HepG2 (cell line): ENCODE measurements at regions not wholly inside any gene's neighbourhood (a gene's known extent, or its start where the extent isn't known, plus 50 kb on each side); places are given as distances from the start of the nearest gene placed in this dataset.
"Not testable (repeated sequence)": the region's sequence is repeated elsewhere in the genome, so short reads cannot be mapped to it uniquely, and the experiment has no call there.

Experiments
- ATAC-seq: fragments of 200-7000 bp; cut with Tn5 transposase; 3 replicates; pipeline ENCODE4 v1.9.1; 2020; ENCODE audit warnings: mild to moderate bottlenecking, moderate library complexity
- BruUV-seq: library from RNA; stranded (reverse); fragments of 400-500 nt; replicated peaks from 2 replicates; lab custom pipeline; 2021; lab: Mats Ljungman, UMichigan
- CTCF ChIA-PET: fragments of 300-600 bp; formaldehyde crosslinking; extraction: SDS; loops from one replicate; lab custom pipeline; 2021; ENCODE audit warnings: low total read pairs, inconsistent platforms, low intra/inter-chr PET ratio; lab: Yijun Ruan, JAX
- POLR2A ChIA-PET: fragments of 350-600 bp; sonication (Branson Sonifier 250); formaldehyde crosslinking; loops from one replicate; lab custom pipeline; 2020; ENCODE audit warnings: antibody characterized with exemption, inconsistent platforms; lab: Yijun Ruan, JAX
- DNase-seq: peaks from one replicate; pipeline ENCODE4 v3.0.0-alpha.2; 2015; ENCODE audit warnings: low spot score
- FAIRE-seq: peaks from 3 replicates; lab custom pipeline; 2011; peaks lifted over from hg19 to GRCh38; lab: Jason Lieb, UNC
- H2AFZ ChIP-seq: one replicate; pipeline ENCODE4 v1.6.1; 2011; ENCODE audit warnings: low read length, inconsistent platforms
- H3K27ac ChIP-seq: fragments of 300-600 bp; 3 replicates; pipeline ENCODE4 v1.8.0; 2011; ENCODE audit warnings: mixed run types, mild to moderate bottlenecking, mixed read lengths, low read length, inconsistent platforms; ENCODE audit not compliant: insufficient read depth; ENCODE audit errors: extremely low read length
- H3K27me3 ChIP-seq, 2 experiments: fragments of 200-600 bp in 1 of 2; 2 replicates in 1 of 2; 3 replicates in 1 of 2; pipeline versions ENCODE4 v1.6.0 to v1.8.0; 2011; ENCODE audit warnings: low read length in 2 of 2, mild to moderate bottlenecking in 2 of 2, moderate library complexity in 2 of 2, inconsistent platforms in 1 of 2; ENCODE audit not compliant: insufficient read depth in 2 of 2, control insufficient read depth in 1 of 2
- H3K36me3 ChIP-seq, 2 experiments: fragments of 200-600 bp in 1 of 2; replicated peaks in 1 of 2; 2 replicates in 1 of 2; 3 replicates in 1 of 2; pipeline versions ENCODE4 v1.5.1 to v1.8.0; 2011; ENCODE audit warnings: low read length in 2 of 2, inconsistent platforms in 1 of 2; ENCODE audit not compliant: insufficient read depth in 2 of 2, control insufficient read depth in 1 of 2
- H3K4me1 ChIP-seq: 2 replicates; pipeline ENCODE4 v1.5.1; 2012; ENCODE audit warnings: low read length, inconsistent platforms; ENCODE audit not compliant: insufficient read depth
- H3K4me2 ChIP-seq: 2 replicates; pipeline ENCODE4 v1.6.0; 2011; ENCODE audit warnings: low read depth, low read length, inconsistent platforms
- H3K4me3 ChIP-seq, 3 experiments: fragments of 200-600 bp in 1 of 3; sonication (generic), shearing (Covaris generic) in 1 of 3; replicated peaks in 1 of 3; 2 replicates each; pipeline ENCODE4 v1.5.1; 2011 to 2016; ENCODE audit warnings: low read length in 3 of 3, inconsistent platforms in 2 of 3, low read depth in 2 of 3, mild to moderate bottlenecking in 2 of 3, control low read depth in 1 of 3, mixed read lengths in 1 of 3; ENCODE audit not compliant: insufficient read depth in 1 of 3
- H3K79me2 ChIP-seq: one replicate; pipeline ENCODE4 v1.6.1; 2011; ENCODE audit warnings: low read length, inconsistent platforms; ENCODE audit not compliant: insufficient read depth
- H3K9ac ChIP-seq: 2 replicates; pipeline ENCODE4 v1.6.0; 2011; ENCODE audit warnings: mild to moderate bottlenecking, low read depth, low read length, inconsistent platforms; ENCODE audit not compliant: insufficient read depth
- H3K9me3 ChIP-seq: 2 replicates; pipeline ENCODE4 v1.5.1; 2012; ENCODE audit warnings: mild to moderate bottlenecking, low read length
- H4K20me1 ChIP-seq: 2 replicates; pipeline ENCODE4 v1.6.0; 2011; ENCODE audit warnings: inconsistent platforms, mild to moderate bottlenecking, low read length, moderate library complexity; ENCODE audit not compliant: insufficient read depth
- ZNF768 ChIP-seq: sonication (generic); formaldehyde crosslinking; IDR thresholded peaks from 2 replicates; pipeline ENCODE4 v1.4.0; 2020; ENCODE audit warnings: missing genetic modification reagents
- WGBS: methylation state at CpG from one replicate; pipeline ENCODE4 v1.1.6; 2017; ENCODE audit warnings: low lambda C conversion rate; 5-methylcytosine and 5-hydroxymethylcytosine counted together
- in situ Hi-C: cut with HindIII; loops from 2 replicates; pipeline ENCODE4 v1.10.0; 2017; ENCODE audit warnings: low pct_unique_long_range_greater_than_20kb; ENCODE audit not compliant: extremely low pct_ligation_motif_present
- intact Hi-C: fragments of 100-400 bp; cut with micrococcal nuclease; formaldehyde crosslinking; loops from one replicate; pipeline ENCODE4 v1.10.0; 2022; ENCODE audit not compliant: unreplicated experiment

- FAIRE-seq, BruUV-seq, H3K79me2 ChIP-seq, intact Hi-C loops, H4K20me1 ChIP-seq, H3K9ac ChIP-seq, H3K9me3 ChIP-seq, H3K4me3 ChIP-seq, CTCF ChIA-PET, POLR2A ChIA-PET, H3K27ac ChIP-seq, H3K27me3 ChIP-seq, H2AFZ ChIP-seq, H3K4me2 ChIP-seq, DNase-seq, in situ Hi-C loops, H3K36me3 ChIP-seq, ATAC-seq: not testable (repeated sequence)
- H3K4me1 ChIP-seq = peaks cover 26% of the 10 kb centered on the region
- 100% methylated on average over 5 of the region's 18 CpGs for WGBS
- peak; percentile 74 for TF ChIP-seq ZNF768 (CRISPR knock-in tag)
Observed at GRCh38 chr2:111411867-111412681, 291.4 kb downstream of the BCL2L11 start.

- in situ Hi-C loops, H3K27ac ChIP-seq, FAIRE-seq, H3K79me2 ChIP-seq, H3K27me3 ChIP-seq, DNase-seq, POLR2A ChIA-PET, H3K9ac ChIP-seq, H4K20me1 ChIP-seq, CTCF ChIA-PET, H3K36me3 ChIP-seq, H2AFZ ChIP-seq, BruUV-seq, H3K9me3 ChIP-seq, intact Hi-C loops, ATAC-seq, H3K4me2 ChIP-seq, H3K4me3 ChIP-seq: not testable (repeated sequence)
- H3K4me1 ChIP-seq = peaks cover 34% of the 10 kb centered on the region
- WGBS = 96% methylated on average over 12 of the region's 12 CpGs
Observed at GRCh38 chr2:111412841-111413650, 292.3 kb downstream of the BCL2L11 start.

- not testable (repeated sequence) for H3K9ac ChIP-seq, H3K36me3 ChIP-seq
Observed at GRCh38 chr2:111413950-111414349, 293.2 kb downstream of the BCL2L11 start.

More at GRCh38 chr2:111413950-111414349, 293.2 kb downstream of the BCL2L11 start:
- DNase-seq, H3K9me3 ChIP-seq, intact Hi-C loops, H3K27ac ChIP-seq, H3K4me3 ChIP-seq, H3K27me3 ChIP-seq, FAIRE-seq, in situ Hi-C loops, BruUV-seq, ATAC-seq, H3K79me2 ChIP-seq, POLR2A ChIA-PET, CTCF ChIA-PET, H3K4me2 ChIP-seq, H2AFZ ChIP-seq, H4K20me1 ChIP-seq: not testable (repeated sequence)
- H3K4me1 ChIP-seq = peaks cover 36% of the 10 kb centered on the region
- 91% methylated on average over 5 of the region's 5 CpGs for WGBS
